ENCODE measurements at regions not wholly inside any gene's neighbourhood (a gene's known extent, or its start where the extent isn't known, plus 50 kb on each side); places are given as distances from the start of the nearest gene placed in this dataset.

DNA sequence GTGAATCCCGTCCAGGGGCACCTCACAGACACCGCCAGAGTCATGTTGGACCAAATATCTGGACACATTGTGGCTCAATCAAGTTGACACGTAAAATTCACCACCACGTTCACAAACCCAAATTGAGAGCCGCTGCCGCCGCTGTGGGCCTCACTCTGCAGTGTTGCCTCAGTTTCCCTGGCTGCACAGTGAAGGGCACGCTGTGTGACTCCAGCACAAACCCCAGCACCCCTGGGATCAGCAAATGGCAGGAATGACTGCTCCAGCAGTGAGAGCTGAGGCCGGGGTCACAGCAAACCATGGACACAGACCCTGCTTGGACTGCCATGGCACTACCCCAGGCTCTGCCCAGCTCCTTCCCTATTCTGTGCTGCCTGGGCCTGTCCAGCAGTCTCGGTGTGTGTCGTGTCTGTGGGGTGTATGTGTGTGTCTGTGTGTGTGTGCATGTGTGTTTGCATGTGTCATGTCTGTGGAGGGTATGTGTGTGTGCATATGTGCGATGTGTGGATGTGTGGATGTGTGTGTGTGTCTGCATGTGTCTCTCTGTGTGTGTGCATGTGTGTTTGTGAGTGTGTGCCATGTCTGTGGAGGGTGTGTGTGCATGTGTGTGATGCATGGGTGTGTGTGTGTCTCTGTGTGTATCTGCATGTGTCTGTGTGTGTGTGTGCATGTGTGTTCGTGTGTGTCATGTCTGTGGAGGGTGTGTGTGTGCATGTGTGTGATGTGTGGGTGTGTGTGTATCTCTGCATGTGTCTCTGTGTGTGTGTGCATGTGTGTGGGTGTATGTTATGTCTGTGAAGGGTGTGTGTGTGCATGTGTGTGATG lies 52.2 kb upstream of the ADRA2C start:
- TF ChIP-seq, protein P1, sequence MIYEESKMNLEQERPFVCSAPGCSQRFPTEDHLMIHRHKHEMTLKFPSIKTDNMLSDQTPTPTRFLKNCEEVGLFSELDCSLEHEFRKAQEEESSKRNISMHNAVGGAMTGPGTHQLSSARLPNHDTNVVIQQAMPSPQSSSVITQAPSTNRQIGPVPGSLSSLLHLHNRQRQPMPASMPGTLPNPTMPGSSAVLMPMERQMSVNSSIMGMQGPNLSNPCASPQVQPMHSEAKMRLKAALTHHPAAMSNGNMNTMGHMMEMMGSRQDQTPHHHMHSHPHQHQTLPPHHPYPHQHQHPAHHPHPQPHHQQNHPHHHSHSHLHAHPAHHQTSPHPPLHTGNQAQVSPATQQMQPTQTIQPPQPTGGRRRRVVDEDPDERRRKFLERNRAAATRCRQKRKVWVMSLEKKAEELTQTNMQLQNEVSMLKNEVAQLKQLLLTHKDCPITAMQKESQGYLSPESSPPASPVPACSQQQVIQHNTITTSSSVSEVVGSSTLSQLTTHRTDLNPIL (CRISPR knock-in tag; IDR thresholded peaks at IDR 0.05; ENCODE audit: low read depth): no peak
- TF ChIP-seq PATZ1 (CRISPR knock-in tag; IDR thresholded peaks at IDR 0.05; ENCODE audit: borderline replicate concordance) (no peak), OSR1 (CRISPR knock-in tag; IDR thresholded peaks at IDR 0.05) (no peak), TSHZ2 (CRISPR knock-in tag; IDR thresholded peaks at IDR 0.05) (no peak), ZC3H10 (CRISPR knock-in tag; IDR thresholded peaks at IDR 0.05) (no peak), ZFP3 (CRISPR knock-in tag; IDR thresholded peaks at IDR 0.05) (no peak), ARNTL (CRISPR knock-in tag; IDR thresholded peaks at IDR 0.05; ENCODE audit: borderline replicate concordance, low read depth) (no peak), GLIS3 (CRISPR knock-in tag; IDR thresholded peaks at IDR 0.05) (no peak), ZNF565 (CRISPR knock-in tag; conservative IDR thresholded peaks at IDR 0.05; ENCODE audit: low read depth) (no peak), CSDC2 (CRISPR knock-in tag; IDR thresholded peaks at IDR 0.05) (no peak), ZNF70 (CRISPR knock-in tag; IDR thresholded peaks at IDR 0.05) (no peak), RARB (CRISPR knock-in tag; IDR thresholded peaks at IDR 0.05) (no peak), ISL1 (CRISPR knock-in tag; IDR thresholded peaks at IDR 0.05) (no peak)
